HL-60 (cell line): ENCODE measurements at regions not wholly inside any gene's neighbourhood (a gene's known extent, or its start where the extent isn't known, plus 50 kb on each side); places are given as distances from the start of the nearest gene placed in this dataset.

Experiments used
- DNase-seq, 2 experiments: peaks; one replicate each; pipeline ENCODE4 v3.0.0-alpha.2; 2010 to 2020; ENCODE audit warnings: low read depth in 1 of 2, low spot score in 1 of 2
- H3K27ac ChIP-seq: fragments of 250-450 bp; sonication (Bioruptor Pico); replicated peaks from 2 replicates; pipeline ENCODE4 v1.5.1; 2020; ENCODE audit warnings: mild to moderate bottlenecking, moderate library complexity
- H3K27me3 ChIP-seq: fragments of 250-450 bp; sonication (Bioruptor Pico); 2 replicates; pipeline ENCODE4 v1.5.1; 2021; ENCODE audit warnings: mild to moderate bottlenecking, moderate library complexity; ENCODE audit not compliant: insufficient read depth, poor library complexity, severe bottlenecking
- H3K4me3 ChIP-seq: replicated peaks from 2 replicates; pipeline ENCODE4 v1.5.1; 2011; ENCODE audit warnings: mild to moderate bottlenecking, control low read depth, low read length; ENCODE audit not compliant: insufficient read depth
- GABPA ChIP-seq: IDR thresholded peaks from 2 replicates; pipeline ENCODE4 v1.6.1; 2012; ENCODE audit warnings: low read depth
- POLR2AphosphoS5 ChIP-seq: IDR thresholded peaks from 2 replicates; pipeline ENCODE4 v1.6.1; 2012; ENCODE audit warnings: low read depth
- SPI1 ChIP-seq: IDR thresholded peaks from 2 replicates; pipeline ENCODE4 v1.6.1; 2012; ENCODE audit warnings: low read depth, mild to moderate bottlenecking, borderline replicate concordance
- TF ChIP-seq, protein P1 (sequence below): IDR thresholded peaks from 2 replicates; pipeline ENCODE4 v1.6.1; 2012; ENCODE audit warnings: low read depth; ENCODE audit not compliant: insufficient replicate concordance
- TF ChIP-seq, protein P2 (sequence below): IDR thresholded peaks from one replicate; pipeline ENCODE4 v1.5.1; 2011; ENCODE audit warnings: low read length, control low read depth, inconsistent platforms; ENCODE audit not compliant: insufficient read depth

DNA sequence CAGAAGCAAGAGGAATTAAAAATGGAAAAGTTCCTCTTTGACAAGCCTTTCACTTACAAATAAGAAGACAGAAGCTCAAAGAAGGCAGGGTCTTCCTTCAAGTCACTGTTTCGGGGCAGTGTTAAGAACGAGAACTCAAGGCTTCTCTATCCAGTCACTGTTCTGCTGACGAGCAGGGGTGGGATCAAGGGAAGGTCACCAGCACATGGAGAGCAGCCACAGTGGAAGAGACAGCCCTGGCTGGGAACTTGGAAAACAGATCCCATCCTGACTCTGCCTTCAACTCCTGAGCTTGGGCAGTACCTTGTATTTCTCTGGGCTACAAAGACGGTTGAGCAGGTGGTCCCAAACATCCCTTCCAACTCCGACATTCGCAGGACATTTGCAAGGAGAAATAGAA is 111.5 kb upstream of the LPP start:
- Histone ChIP-seq H3K27ac (no peak overlapping the region), H3K27me3 (no peaks in the 10 kb centered on the region), H3K4me3 (no peak overlapping the region)
- TF ChIP-seq SPI1 (no peak), POLR2AphosphoS5 (no peak), GABPA (no peak)
- TF ChIP-seq, protein P1, sequence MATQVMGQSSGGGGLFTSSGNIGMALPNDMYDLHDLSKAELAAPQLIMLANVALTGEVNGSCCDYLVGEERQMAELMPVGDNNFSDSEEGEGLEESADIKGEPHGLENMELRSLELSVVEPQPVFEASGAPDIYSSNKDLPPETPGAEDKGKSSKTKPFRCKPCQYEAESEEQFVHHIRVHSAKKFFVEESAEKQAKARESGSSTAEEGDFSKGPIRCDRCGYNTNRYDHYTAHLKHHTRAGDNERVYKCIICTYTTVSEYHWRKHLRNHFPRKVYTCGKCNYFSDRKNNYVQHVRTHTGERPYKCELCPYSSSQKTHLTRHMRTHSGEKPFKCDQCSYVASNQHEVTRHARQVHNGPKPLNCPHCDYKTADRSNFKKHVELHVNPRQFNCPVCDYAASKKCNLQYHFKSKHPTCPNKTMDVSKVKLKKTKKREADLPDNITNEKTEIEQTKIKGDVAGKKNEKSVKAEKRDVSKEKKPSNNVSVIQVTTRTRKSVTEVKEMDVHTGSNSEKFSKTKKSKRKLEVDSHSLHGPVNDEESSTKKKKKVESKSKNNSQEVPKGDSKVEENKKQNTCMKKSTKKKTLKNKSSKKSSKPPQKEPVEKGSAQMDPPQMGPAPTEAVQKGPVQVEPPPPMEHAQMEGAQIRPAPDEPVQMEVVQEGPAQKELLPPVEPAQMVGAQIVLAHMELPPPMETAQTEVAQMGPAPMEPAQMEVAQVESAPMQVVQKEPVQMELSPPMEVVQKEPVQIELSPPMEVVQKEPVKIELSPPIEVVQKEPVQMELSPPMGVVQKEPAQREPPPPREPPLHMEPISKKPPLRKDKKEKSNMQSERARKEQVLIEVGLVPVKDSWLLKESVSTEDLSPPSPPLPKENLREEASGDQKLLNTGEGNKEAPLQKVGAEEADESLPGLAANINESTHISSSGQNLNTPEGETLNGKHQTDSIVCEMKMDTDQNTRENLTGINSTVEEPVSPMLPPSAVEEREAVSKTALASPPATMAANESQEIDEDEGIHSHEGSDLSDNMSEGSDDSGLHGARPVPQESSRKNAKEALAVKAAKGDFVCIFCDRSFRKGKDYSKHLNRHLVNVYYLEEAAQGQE, result no peak
- TF ChIP-seq, protein P2, sequence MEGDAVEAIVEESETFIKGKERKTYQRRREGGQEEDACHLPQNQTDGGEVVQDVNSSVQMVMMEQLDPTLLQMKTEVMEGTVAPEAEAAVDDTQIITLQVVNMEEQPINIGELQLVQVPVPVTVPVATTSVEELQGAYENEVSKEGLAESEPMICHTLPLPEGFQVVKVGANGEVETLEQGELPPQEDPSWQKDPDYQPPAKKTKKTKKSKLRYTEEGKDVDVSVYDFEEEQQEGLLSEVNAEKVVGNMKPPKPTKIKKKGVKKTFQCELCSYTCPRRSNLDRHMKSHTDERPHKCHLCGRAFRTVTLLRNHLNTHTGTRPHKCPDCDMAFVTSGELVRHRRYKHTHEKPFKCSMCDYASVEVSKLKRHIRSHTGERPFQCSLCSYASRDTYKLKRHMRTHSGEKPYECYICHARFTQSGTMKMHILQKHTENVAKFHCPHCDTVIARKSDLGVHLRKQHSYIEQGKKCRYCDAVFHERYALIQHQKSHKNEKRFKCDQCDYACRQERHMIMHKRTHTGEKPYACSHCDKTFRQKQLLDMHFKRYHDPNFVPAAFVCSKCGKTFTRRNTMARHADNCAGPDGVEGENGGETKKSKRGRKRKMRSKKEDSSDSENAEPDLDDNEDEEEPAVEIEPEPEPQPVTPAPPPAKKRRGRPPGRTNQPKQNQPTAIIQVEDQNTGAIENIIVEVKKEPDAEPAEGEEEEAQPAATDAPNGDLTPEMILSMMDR, result no peak
- no peak for DNase-seq

DNA sequence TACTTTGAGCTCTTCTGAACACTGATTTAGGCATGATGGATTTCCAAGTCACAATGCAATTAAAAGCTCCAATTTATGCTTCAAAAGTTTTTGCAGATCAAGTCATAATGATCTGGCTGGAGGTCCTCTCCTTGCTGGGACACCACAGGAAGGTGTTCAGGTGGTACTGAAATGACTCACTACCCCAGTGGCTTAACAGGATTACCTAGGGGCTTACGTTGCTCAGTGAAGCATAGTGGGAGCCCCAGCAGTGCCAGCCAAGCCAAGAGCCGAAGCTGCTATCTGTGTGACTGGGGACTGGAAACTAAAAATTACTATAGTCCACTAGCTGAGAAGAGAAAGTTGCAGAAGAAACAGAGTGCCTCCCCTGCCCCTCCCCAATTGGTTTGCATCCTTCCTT is 110.1 kb upstream of the LPP start:
- no peak for DNase-seq
- Histone ChIP-seq H3K27ac (no peak overlapping the region), H3K27me3 (no peaks in the 10 kb centered on the region), H3K4me3 (no peak overlapping the region)
- TF ChIP-seq, protein P2, result no peak
- TF ChIP-seq POLR2AphosphoS5, result no peak
- TF ChIP-seq, protein P1, result no peak
- no peak for TF ChIP-seq GABPA
- TF ChIP-seq SPI1, result no peak

DNA sequence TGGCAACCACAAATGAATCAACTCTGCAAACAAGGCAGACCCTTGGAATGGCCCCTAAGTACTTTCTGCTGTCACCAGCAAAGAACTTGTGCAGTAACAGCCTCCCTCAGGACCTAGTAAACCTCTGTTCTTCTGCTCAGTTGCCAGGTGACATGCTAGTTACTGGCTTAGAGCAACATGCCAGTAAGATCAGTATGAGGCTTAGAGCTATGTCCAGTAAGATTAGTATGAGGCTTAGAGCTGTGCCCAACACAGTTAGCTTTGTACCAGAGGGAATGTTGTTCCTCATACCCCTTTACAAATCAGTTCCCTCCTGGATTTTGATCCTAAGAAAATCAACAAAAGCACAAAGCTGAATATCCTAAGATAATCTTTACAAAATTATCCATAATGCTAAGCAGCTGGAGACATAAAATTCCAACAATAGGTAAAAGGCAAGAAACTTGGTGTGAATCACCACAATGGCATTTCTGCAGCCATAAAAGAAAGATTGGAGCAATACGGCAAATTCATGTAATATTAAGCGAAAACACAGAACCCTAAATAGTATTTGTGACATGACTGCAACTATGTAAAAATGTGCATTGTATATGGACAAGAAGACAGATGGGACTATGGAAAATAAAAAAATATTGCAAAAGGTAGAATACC is 107.3 kb upstream of the LPP start:
- TF ChIP-seq SPI1 (no peak), GABPA (no peak), POLR2AphosphoS5 (no peak)
- TF ChIP-seq, protein P1, result no peak
- TF ChIP-seq, protein P2, result no peak
- DNase-seq, result no peak
- Histone ChIP-seq H3K27me3 (no peaks in the 10 kb centered on the region), H3K4me3 (no peak overlapping the region), H3K27ac (no peak overlapping the region)
